ENCODE measurements at regions not wholly inside any gene's neighbourhood (a gene's known extent, or its start where the extent isn't known, plus 50 kb on each side); places are given as distances from the start of the nearest gene placed in this dataset.

- TF ChIP-seq POLR2AphosphoS5 (IDR thresholded peaks at IDR 0.05; ENCODE audit: low read depth, low read length) = no peak
- no peak for TF ChIP-seq FOXP2 (optimal IDR thresholded peaks at IDR 0.05; ENCODE audit: borderline replicate concordance, extremely low read depth, extremely low read length, insufficient read depth)
- TF ChIP-seq, protein P1, sequence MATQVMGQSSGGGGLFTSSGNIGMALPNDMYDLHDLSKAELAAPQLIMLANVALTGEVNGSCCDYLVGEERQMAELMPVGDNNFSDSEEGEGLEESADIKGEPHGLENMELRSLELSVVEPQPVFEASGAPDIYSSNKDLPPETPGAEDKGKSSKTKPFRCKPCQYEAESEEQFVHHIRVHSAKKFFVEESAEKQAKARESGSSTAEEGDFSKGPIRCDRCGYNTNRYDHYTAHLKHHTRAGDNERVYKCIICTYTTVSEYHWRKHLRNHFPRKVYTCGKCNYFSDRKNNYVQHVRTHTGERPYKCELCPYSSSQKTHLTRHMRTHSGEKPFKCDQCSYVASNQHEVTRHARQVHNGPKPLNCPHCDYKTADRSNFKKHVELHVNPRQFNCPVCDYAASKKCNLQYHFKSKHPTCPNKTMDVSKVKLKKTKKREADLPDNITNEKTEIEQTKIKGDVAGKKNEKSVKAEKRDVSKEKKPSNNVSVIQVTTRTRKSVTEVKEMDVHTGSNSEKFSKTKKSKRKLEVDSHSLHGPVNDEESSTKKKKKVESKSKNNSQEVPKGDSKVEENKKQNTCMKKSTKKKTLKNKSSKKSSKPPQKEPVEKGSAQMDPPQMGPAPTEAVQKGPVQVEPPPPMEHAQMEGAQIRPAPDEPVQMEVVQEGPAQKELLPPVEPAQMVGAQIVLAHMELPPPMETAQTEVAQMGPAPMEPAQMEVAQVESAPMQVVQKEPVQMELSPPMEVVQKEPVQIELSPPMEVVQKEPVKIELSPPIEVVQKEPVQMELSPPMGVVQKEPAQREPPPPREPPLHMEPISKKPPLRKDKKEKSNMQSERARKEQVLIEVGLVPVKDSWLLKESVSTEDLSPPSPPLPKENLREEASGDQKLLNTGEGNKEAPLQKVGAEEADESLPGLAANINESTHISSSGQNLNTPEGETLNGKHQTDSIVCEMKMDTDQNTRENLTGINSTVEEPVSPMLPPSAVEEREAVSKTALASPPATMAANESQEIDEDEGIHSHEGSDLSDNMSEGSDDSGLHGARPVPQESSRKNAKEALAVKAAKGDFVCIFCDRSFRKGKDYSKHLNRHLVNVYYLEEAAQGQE (IDR thresholded peaks at IDR 0.05; ENCODE audit: insufficient read depth in 1 of 2, low read depth in 2 of 2, low read length in 2 of 2) = no peak
- no peak for TF ChIP-seq TAF1 (IDR thresholded peaks at IDR 0.05; ENCODE audit: borderline replicate concordance, insufficient read depth, low read length)
- no peak for TF ChIP-seq SIN3A (IDR thresholded peaks at IDR 0.05; ENCODE audit: borderline replicate concordance, insufficient read depth, low read length)
Measured at GRCh38 chr9:21728781-21729180, 73.7 kb upstream of the MTAP start.

DNA sequence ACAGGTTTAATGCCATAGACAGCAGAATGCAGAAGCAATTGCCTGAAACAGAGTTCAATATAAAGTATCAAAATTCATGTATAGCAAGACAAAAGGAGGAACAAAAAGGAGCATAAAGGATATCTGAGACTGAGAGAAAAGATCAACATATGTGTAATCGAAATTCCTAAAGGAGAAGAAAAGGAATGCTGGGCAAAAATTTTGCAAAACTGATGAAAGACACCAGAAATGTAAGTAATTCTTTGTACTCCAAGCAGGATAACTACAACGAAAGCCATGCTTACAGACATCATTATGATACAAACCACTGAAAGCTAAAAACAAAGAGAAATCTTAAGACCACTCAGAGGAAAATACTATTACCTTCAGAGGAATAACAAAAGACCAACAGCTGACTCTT lies 72.8 kb upstream of the MTAP start:
- TF ChIP-seq POLR2AphosphoS5 (IDR thresholded peaks at IDR 0.05; ENCODE audit: low read depth, low read length) = no peak
- TF ChIP-seq TAF1 (IDR thresholded peaks at IDR 0.05; ENCODE audit: borderline replicate concordance, insufficient read depth, low read length) = no peak
- no peak for TF ChIP-seq FOXP2 (optimal IDR thresholded peaks at IDR 0.05; ENCODE audit: borderline replicate concordance, extremely low read depth, extremely low read length, insufficient read depth)
- TF ChIP-seq, protein P1 (IDR thresholded peaks at IDR 0.05; ENCODE audit: insufficient read depth in 1 of 2, low read depth in 2 of 2, low read length in 2 of 2) = no peak
- TF ChIP-seq SIN3A (IDR thresholded peaks at IDR 0.05; ENCODE audit: borderline replicate concordance, insufficient read depth, low read length) = no peak

- TF ChIP-seq, protein P1 (IDR thresholded peaks at IDR 0.05; ENCODE audit: insufficient read depth in 1 of 2, low read depth in 2 of 2, low read length in 2 of 2) = no peak
- TF ChIP-seq FOXP2 (optimal IDR thresholded peaks at IDR 0.05; ENCODE audit: borderline replicate concordance, extremely low read depth, extremely low read length, insufficient read depth) (no peak), TAF1 (IDR thresholded peaks at IDR 0.05; ENCODE audit: borderline replicate concordance, insufficient read depth, low read length) (no peak), POLR2AphosphoS5 (IDR thresholded peaks at IDR 0.05; ENCODE audit: low read depth, low read length) (no peak), SIN3A (IDR thresholded peaks at IDR 0.05; ENCODE audit: borderline replicate concordance, insufficient read depth, low read length) (no peak)
Measured at GRCh38 chr9:21730899-21731298, 71.5 kb upstream of the MTAP start.

DNA sequence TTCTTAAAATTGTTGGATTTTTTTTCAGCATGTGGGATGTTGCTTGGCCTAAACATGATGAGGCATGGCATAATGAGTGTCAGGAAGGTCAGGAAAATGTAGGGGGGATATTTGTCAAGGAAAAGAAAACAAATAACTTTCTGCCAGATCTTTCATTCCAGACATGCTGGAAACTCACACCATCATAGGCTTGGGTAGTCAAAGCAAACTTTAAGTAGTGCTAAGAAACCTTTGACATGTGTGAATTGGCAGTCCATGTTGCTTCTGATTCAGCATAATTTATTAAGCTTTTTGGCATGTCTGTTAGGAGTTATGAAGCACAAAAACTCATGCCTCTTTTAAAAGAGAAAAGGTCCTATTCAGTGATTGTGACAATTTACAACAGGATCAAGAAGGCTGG lies 61.3 kb upstream of the MTAP start:
- TF ChIP-seq POLR2AphosphoS5 (IDR thresholded peaks at IDR 0.05; ENCODE audit: low read depth, low read length) (no peak), TAF1 (IDR thresholded peaks at IDR 0.05; ENCODE audit: borderline replicate concordance, insufficient read depth, low read length) (no peak), SIN3A (IDR thresholded peaks at IDR 0.05; ENCODE audit: borderline replicate concordance, insufficient read depth, low read length) (no peak), FOXP2 (optimal IDR thresholded peaks at IDR 0.05; ENCODE audit: borderline replicate concordance, extremely low read depth, extremely low read length, insufficient read depth) (no peak)
- TF ChIP-seq, protein P1 (IDR thresholded peaks at IDR 0.05; ENCODE audit: insufficient read depth in 1 of 2, low read depth in 2 of 2, low read length in 2 of 2) = no peak

DNA sequence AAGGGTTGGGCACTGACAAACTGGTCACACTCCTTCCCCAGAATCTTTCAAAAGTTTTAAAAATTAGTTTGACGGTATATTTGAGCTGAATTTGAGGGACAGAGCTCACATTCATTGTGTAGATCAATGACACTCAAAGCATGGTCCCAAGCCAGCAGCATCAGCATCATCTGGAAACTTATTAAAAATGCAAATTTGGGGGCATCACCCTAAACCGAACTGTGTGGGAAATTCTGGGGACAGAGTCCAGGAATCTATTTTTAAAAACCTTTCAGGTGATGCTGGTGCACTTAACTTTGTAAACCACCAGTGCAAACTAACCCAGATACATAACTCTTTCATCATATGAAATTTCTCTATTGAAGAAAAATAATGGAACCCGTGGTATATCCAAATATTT lies 58.1 kb upstream of the MTAP start:
- TF ChIP-seq, protein P1 (IDR thresholded peaks at IDR 0.05; ENCODE audit: insufficient read depth in 1 of 2, low read depth in 2 of 2, low read length in 2 of 2) = no peak
